NCI-H774 (cell line): ENCODE measurements at regions not wholly inside any gene's neighbourhood (a gene's known extent, or its start where the extent isn't known, plus 50 kb on each side); places are given as distances from the start of the nearest gene placed in this dataset.
"Not testable (repeated sequence)": the region's sequence is repeated elsewhere in the genome, so short reads cannot be mapped to it uniquely, and the experiment has no call there.

Experiments
- DNase-seq: peaks from one replicate; lab custom pipeline; 2025; lab: John Stamatoyannopoulos, UW

DNA sequence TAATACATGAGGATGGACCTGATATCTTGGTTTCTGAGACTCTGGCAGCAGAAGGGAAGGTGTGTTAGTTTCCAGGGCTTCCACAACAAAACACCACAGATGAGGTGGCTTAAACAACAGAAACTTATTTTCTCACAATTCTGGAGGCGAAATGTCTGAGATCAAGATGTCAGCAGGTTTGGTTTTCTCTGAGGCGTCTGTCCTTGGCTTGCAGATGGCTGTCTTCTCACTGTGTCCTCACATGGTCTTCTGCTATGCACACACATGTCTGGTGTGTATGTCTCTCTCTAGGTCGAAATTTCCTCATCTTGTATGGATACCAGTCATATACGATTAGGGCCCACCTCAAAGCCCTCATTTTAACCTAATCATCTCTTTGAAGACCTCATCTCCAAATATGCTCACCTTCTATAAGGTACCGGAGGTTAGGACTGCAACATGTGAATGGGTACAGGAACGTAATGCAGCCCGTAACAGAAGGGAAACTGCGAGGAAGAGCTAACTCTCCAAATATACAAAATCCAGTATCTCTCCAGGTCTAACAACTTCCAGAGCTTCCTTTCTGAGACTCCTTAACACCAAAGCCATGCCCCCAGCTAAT lies 139.8 kb upstream of the SMARCA2 start:
- no peak for DNase-seq

DNA sequence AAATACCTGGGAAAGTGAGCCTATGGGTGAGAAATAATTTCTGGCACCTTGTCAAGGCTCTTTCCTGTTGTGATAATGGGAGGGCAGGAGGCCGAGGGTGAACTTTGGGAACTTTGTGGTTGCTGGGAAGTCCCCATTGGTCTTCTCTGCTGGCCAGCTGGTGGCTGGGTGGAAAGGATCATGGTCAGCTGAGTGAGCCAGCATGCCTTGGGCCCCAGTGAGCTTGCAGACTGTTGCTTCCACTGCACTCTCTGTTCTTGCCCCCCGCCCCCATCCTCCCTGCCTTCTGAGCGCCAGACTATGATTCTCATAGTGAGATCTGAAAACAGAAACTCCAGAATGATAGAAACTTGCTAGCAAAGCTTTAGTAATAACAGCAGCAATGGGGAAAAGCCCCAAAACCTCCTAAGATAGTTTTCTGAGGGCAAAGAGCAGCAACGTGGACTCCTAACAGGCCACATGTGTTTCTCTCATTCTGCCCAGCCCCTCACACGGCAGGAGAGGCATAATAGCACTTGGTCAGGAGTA lies 139.2 kb upstream of the SMARCA2 start:
- DNase-seq, result no peak

DNA sequence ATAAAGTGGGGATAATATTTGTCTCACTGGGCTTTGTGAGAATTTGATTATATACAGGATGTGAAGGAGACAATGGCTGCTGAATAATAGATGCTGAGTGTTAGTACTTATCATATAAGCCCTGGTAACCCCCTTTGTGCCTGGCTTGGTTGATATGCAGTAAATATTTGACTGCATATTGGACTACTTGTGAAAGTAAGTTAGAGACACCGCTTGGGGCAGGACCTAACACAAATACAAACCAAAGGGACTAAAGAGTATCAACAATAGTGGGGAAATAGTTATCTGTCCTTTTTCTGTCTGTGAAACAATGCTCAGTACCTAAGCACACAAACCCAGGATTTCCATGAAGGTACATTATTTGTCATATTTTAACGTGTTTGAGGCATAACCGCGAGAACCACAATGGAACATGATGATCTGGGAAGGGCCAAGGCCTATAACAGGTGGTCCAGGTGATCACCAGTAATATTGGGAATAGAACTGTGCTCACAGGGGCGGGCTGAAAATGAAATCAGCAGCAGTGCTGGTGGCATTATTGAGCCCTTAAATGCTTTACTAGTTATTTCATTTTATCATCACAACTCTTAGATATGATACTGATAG lies 138.2 kb upstream of the SMARCA2 start:
- no peak for DNase-seq

DNA sequence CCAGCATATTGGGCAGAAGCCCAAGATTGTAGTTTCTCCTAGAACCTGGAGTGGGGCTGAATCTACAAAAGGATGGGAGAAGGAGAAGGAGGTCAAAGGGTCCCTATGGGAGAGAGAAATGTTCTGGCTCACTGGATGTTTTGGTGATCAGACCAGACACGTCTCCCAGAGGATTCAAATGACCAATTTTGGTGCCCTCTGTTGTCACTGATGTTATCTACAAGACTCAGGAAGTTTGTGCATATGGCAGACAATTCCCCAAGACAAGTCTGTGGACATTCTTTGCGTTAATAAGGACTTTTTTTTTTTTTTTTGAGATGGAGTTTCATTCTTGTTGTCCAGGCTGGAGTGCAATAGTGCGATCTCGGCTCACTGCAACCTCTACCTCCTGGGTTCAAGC lies 137.2 kb upstream of the SMARCA2 start:
- DNase-seq, result no peak

DNA sequence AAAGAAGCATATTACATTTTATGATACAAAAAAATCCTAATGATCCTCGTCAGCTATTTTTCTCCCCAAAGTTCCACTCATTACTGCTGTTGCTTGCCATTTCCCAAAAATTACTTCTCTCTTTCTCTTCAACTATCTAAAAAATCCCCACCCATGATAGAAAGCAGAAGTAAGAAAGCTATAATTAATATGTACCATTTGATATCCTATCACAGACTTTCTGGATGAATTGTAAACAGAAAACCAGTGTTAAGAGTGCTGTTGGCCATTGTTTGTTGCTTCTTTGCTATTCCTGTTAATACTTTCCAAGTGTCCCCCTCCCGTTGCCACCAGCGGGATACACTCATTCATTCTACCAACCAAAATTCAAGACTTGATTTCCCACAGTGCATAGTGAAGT lies 136.3 kb upstream of the SMARCA2 start:
- no peak for DNase-seq

DNA sequence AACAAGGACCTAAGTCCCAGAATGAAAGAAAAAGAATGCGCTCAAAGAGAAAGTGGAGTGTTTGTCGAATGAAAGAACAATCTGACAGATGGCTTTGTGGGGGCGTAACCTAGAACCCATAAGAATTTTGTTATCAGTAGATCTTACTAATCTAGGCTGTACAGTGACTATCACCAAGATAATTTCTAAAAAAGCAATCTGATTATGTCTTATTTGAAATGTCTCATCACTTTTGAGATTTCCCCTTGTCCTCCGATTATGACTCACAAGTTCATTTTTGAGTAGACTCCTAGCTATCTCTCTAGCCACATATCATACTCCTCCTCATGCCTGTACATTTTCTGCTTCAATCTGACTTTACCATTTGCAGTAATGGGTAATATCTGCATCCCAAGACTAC lies 135.6 kb upstream of the SMARCA2 start:
- no peak for DNase-seq

DNA sequence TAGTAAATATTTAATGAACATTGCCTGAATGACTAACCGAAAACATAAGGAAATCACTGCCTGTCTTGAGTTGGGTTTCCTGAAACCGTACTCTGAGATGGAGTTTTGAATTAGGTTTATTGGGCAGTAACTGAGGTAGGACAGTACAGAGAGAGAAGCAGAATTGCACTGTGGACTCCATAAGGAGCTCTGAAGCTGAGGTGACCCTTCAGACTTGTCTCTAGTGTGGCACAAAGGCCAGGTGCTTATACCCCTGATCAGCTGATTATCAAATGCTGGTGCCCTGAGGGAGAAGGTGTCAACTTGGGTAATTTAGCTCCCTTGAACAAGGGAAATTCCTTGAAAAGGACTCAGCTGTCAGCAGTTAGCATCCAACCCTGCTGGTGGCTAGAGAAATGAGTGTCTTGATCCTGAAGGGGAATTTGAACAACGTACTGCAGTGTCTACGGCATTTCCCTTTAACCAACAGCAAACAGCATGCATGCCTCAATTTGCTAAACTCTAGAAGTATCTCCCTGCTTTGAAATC lies 135.0 kb upstream of the SMARCA2 start:
- no peak for DNase-seq

DNA sequence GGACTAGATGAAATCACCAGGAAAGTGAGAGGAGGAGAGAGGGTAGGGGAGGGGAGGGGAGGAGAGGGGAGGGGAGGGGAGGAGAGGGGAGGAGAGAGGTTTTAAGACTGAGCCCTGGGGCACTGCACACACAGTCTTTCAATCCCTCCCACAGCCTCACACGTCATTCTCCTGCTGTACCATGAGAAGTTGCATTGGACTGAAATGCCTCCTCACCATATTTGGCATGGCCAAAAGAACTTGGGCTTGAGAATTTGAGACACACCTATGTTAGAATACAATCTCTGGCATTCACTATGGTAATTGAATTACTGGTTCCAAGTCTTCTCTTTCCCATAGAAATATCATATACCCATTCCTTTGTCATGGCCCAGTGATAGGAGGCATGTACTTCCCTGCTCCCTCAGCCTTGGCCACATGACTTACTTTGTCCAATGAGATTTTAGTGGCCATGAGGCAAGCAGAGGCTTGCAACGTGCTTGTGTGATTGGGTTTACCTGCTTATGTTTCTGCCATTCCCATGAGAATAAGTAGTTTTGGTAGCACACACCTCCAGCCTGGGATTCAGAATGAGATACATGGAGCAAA lies 133.3 kb upstream of the SMARCA2 start:
- DNase-seq, result no peak

DNA sequence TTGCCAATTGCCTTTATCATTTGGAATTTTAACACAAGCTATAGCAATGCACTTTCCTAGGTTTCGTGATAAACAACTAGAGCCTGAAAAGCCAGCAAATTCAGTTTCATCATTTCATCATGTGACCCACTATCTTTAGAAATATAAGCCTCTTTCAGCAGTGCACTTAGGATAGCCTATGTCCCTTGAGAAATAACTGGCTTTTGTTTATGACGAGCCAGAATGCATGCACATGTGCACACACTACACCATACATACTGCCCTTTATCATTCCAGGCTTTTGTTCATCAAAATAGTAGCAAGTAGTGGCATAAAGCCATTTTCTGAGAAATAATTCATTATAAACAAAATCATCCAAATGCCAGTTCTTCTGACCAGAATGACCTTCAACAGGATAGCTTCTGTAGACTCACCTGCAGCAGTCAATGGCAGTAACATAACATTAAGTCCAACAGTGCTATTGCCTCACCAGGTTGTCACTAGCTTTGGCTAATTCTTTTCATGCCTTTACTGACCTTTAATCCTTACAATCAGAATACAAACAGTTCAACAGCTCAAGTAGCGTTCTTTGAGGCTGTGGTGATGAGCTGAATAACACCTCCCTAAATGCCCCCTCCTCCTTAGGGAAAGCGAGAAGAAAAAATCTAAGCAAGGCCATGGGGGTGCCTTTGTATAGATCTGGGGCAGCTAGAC lies 132.3 kb upstream of the SMARCA2 start:
- no peak for DNase-seq

DNA sequence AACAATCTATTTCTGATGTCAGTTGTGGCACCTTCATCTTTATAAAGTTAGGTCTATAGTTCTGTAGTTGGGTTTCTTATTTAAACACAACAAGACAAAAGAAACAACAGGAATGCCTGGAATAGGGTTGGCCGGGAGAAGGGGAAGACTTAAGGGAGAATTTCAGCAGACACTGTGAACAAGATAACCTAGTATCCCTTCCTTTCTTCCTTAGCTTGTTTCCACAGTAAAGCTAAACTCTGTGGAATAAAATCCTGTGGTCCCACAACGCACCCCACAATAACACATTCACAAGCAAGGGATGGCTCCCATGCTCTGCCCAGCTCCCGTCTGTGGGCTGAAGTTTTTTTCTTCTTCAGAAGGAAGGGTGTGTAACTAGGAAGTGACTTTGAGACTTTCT lies 124.9 kb upstream of the SMARCA2 start:
- DNase-seq, result no peak

DNA sequence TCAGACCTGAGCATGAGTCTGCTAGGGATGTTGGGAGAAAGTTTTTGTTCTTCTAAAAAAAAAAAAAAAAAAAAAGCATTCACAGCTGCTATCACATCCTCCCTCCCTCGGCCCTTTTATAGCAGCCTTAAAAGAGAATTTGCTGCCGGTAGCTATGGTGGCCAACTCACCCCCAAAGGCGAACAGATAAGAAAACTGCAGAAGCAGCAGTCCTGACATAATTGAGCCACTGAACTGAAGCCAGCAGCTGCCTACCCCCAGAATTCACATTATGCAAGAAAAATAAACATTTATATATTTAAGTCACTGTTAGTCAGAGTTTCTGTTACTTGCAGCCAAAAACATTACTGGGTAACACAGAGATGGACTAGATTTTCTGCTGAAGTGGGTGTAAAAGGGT lies 124.3 kb upstream of the SMARCA2 start:
- DNase-seq, result no peak

DNA sequence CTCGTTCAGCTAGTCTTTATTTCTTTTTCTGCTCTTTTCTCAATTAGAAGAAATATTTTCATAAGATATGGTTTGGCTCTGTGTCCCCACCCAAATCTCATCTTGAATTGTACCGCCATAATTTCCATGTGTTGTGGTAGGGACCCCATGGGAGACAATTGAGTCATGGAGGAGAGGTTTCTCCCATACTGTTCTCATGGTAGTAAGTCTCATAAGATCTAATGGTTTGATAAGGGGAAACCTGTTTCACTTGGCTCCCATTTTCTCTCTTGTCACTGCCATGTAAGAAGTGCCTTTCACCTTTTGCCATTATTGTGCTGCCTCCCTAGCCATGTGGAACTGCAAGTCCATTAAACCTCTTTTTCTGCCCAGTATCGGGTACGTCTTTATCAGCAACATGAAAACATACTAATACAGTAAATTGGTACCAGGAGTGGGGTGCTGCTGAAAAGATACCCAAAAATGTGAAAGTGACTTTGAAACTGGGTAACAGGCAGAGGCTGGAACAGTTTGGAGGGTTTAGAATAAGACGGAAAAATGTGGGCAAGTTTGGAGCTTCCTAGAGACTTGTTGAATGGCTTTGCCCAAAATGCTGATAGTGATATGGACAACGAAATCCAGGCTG lies 112.0 kb upstream of the SMARCA2 start:
- not testable (repeated sequence) for DNase-seq

DNA sequence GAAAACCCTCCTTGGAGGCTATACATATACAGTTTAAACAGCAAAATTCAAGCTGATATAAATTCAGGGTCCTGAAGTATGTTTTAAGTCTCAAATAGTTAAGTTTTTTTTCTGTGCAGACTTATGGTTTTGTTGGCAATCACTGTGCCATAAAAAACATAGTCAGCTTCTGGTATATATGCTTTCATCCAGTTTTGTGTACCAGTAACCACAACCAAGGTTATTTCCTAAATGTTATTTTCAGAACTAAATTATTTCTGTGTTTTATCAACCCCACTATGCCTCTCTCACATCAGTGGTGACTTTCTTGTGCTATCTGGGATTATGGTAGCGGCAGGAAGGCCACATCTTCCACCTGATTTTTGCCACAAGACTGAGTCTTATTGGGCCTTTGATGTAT lies 107.7 kb upstream of the SMARCA2 start:
- no peak for DNase-seq

DNA sequence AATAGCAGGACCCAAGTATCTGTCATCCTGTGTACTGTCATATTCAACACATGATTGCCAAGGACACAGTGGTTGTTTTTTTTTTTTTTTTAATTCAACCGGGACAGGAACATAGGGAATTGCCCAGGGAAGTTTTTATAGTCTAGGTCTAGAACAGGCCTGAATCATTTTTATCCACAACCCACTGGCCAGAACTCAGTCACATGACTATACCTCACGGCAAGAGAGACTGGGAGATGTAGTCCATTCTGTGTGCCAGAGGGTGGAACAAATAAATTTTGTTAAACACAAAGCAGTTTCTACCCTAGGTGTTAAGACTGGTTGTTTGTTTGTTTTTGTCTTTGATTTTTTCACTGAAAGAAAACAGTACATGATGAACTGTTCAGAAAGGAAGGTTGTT lies 105.8 kb upstream of the SMARCA2 start:
- DNase-seq, result no peak

DNA sequence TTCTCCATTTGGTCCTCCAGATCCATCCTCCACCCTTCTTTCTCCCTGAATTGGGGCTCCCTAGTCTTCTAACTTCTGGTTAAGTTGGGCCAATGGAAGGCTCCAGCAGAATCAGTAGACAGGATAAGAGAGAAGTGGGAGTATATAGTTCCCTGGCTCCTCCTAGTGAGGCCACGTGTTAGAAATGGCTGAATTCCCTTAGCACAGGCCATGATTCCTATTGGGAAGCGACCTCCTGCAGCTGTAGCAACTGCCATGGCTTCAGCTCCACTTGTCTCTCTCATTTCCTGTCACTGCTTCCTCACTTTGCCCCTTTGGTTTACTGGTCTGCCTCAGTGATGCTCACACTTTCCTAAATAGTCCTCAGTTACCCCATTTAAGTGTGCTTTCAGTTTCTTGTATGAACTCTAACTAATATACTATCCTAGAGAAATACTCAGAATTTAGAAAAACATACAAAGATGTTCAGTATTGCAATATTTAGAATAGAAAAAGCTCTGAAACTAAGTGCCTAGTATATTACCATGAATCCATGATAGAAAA lies 104.8 kb upstream of the SMARCA2 start:
- no peak for DNase-seq

DNA sequence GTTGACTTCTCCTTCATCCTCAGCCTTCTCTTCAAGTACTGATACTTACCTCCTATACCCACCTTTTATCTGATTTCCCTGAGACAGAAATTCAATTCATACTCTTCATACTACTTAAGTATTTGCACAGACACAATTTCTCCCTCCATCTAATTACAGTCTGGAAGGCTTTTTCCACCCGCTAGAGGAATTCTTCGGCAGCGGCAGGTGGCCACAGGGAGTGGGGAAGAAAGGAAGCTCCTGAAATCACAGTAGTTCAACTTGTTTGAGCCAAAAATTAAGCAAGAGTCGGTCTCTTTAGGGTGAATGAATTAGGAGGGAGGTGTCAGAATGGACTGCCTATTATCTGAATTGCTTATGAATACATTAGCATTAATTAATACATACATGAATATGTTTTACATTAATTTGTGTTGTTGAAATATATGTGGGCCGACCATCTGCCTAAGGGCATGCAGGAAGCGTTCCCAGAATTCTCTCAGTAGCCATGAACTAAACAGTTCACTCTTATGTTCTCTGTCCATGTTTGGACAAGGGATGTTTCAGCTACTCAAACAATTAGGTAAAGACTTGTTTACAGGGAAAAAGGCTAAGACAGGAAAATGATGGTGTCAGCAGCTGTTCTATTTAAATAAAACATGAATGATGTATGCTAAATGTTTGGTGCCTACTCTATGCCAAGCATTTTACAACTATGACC lies 101.4 kb upstream of the SMARCA2 start:
- DNase-seq, result no peak

DNA sequence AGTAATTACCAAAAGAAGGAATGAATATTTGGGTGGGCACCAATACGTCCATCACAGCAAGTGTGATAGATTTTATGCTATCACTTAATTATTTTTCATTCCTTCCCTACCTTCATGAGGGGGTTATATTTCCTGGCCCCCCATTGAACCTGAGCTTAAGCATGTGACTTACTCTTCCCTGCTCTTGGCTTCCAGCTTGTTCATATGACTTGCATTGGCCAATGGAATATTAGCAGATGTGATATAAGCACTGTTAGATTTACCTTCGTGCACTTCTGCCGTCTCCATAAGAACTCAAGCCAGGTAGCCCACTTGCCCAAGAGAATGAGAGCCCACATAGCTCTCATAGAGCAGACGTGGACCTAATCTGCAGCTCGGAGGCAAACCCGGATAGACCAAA lies 99.1 kb upstream of the SMARCA2 start:
- no peak for DNase-seq

DNA sequence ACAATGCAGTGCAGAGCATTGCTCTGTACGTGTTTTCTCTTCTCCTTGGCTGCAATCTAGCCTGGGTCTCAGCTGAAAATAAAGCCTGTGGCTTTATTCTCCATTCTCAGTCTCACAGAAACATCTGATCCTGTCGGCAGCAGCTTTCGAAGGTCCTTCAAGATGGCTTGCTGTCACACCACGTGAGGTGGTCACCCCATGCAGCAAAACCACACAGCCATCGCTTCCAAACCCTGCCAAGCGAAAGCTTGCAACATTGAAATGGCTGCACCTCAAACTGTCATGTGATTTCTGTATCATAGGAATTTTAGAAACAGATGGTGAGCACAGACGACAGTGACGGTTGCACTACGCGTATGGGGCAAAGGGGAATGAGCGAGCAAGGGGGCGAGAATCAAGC lies 98.5 kb upstream of the SMARCA2 start:
- DNase-seq, result no peak

DNA sequence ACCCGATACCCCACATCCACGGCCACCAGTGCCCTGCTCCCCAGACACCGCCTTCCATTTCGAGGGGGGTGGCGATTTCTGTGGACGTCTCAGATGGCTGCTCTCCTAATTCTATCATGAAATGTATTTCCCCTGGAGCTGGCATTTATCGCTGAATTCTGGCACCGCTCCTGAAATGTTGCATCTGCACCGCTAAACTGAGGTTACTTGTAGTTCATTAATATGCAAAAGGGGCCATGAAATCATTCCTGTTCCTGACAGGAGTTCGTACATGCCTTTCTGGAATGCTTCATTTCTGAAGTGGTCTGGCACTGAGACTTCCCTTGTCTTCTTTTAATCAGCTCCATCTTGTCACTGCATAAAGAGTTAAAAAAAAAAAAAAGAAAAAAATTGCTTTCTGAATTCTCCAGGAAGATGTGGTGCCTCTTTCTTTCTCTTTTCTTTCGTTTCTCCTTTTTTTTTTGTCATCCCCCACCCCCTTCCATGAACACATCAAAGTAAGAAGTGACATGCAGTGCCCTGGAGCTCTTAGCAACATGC lies 97.7 kb upstream of the SMARCA2 start:
- DNase-seq, result no peak

DNA sequence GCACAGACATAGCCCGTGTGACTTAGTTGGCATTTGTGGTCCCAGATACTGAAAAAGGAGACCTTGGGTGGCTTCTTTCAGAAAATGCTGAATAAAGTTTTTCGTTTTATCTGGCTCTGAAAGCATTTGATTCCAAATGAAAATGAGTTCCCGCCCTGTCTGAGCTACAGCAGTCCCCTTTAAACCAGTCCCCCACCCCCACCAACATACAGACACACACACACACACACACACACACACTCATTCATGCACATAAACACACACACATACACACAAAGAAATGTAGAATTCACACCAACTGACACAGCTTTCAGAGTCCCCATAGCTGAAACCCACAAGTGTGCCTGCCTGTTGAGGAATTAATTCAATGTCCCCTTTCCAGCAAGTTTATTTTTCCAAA lies 97.0 kb upstream of the SMARCA2 start:
- no peak for DNase-seq

DNA sequence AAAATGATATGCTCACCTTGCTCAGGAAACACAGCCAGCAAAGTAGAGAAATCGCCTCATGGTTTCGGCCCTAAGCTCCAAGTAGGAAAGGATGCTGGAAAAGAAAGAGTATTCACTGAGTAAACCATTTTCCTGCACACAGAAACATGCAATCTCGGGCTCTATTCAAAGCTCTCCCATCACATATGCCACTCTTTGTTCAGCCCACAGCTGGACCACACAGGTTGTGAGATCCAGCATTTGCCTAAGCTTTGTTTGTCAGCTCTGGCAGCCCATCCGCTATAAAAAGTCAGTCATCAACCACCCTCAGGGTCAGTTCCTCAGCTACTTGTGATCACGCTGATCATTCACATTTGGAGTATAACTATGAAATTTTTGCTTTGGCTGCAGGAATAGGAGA lies 96.5 kb upstream of the SMARCA2 start:
- no peak for DNase-seq
